CD14-positive monocyte (primary cell): ENCODE measurements at regions not wholly inside any gene's neighbourhood (a gene's known extent, or its start where the extent isn't known, plus 50 kb on each side); places are given as distances from the start of the nearest gene placed in this dataset.

Experiments used
- DNase-seq, 3 donors: peaks; one replicate each; pipeline ENCODE4 v3.0.0-alpha.2; 2011 to 2022
- H2AFZ ChIP-seq: 2 replicates; pipeline ENCODE4 v1.6.0; 2012; ENCODE audit warnings: mild to moderate bottlenecking, low read depth, low read length, inconsistent platforms; ENCODE audit not compliant: insufficient read depth, poor library complexity, severe bottlenecking
- H3K27ac ChIP-seq, 2 donors: 1 replicate in 1 of 2; 2 replicates in 1 of 2; pipeline ENCODE4 v1.5.1; 2012 to 2013; ENCODE audit warnings: low read length in 2 of 2, control low read depth in 1 of 2, inconsistent platforms in 1 of 2, low read depth in 1 of 2, mild to moderate bottlenecking in 1 of 2
- H3K27me3 ChIP-seq, 2 donors: one replicate each; pipeline versions ENCODE4 v1.6.0 to v1.6.1; 2011 to 2013; ENCODE audit warnings: low read length in 2 of 2; ENCODE audit not compliant: control insufficient read depth in 2 of 2, insufficient read depth in 2 of 2
- H3K36me3 ChIP-seq, 2 donors: replicated peaks in 1 of 2; 1 replicate in 1 of 2; 2 replicates in 1 of 2; pipeline versions ENCODE4 v1.5.1 to v1.6.1; 2012 to 2013; ENCODE audit warnings: low read length in 2 of 2, control low read depth in 1 of 2, inconsistent platforms in 1 of 2, mild to moderate bottlenecking in 1 of 2; ENCODE audit not compliant: insufficient read depth in 2 of 2, control insufficient read depth in 1 of 2
- H3K4me1 ChIP-seq, 2 donors: 1 replicate in 1 of 2; 2 replicates in 1 of 2; pipeline versions ENCODE4 v1.5.1 to v1.6.1; 2012 to 2013; ENCODE audit warnings: low read length in 2 of 2, control low read depth in 1 of 2, inconsistent platforms in 1 of 2, mild to moderate bottlenecking in 1 of 2, moderate library complexity in 1 of 2; ENCODE audit not compliant: insufficient read depth in 2 of 2, control insufficient read depth in 1 of 2
- H3K4me2 ChIP-seq: replicated peaks from 2 replicates; pipeline ENCODE3; 2012; ENCODE audit warnings: low read length, moderate library complexity, mild to moderate bottlenecking; ENCODE audit not compliant: poor library complexity, severe bottlenecking; ENCODE audit errors: extremely low read depth
- H3K4me3 ChIP-seq, 3 experiments: fragments of 200-600 bp in 1 of 3; sonication (generic) in 1 of 3; replicated peaks in 1 of 3; 1 replicate in 2 of 3; 2 replicates in 1 of 3; pipeline ENCODE4 v1.5.1; 2011 to 2013; ENCODE audit warnings: low read length in 3 of 3, mild to moderate bottlenecking in 3 of 3, control low read depth in 2 of 3, low read depth in 2 of 3, inconsistent platforms in 1 of 3, moderate library complexity in 1 of 3
- H3K79me2 ChIP-seq: 2 replicates; pipeline ENCODE4 v1.6.0; 2012; ENCODE audit warnings: mild to moderate bottlenecking, control low read depth, inconsistent platforms, low read length, moderate library complexity; ENCODE audit not compliant: insufficient read depth
- H3K9ac ChIP-seq: 2 replicates; pipeline ENCODE4 v1.6.0; 2017; ENCODE audit warnings: low read length, mild to moderate bottlenecking; ENCODE audit not compliant: insufficient read depth, poor library complexity, severe bottlenecking
- H3K9me3 ChIP-seq, 2 donors: replicated peaks in 1 of 2; 1 replicate in 1 of 2; 2 replicates in 1 of 2; pipeline versions ENCODE4 v1.5.1 to v1.6.1; 2012 to 2013; ENCODE audit warnings: low read length in 2 of 2, control low read depth in 1 of 2; ENCODE audit not compliant: control insufficient read depth in 1 of 2, insufficient read depth in 1 of 2
- H4K20me1 ChIP-seq: 2 replicates; pipeline ENCODE4 v1.6.0; 2012; ENCODE audit warnings: mild to moderate bottlenecking, low read length, control low read depth, moderate library complexity; ENCODE audit not compliant: insufficient read depth
- H3K27ac Mint-ChIP-seq, 7 donors: one replicate each; pipeline ENCODE4 v1.8.0; 2020; ENCODE audit warnings: mild to moderate bottlenecking in 7 of 7, mixed read lengths in 7 of 7, moderate library complexity in 6 of 7, inconsistent platforms in 2 of 7
- H3K27me3 Mint-ChIP-seq, 3 donors: one replicate each; pipeline ENCODE4 v1.8.0; 2021 to 2022; ENCODE audit warnings: low read depth in 3 of 3, mild to moderate bottlenecking in 3 of 3, mixed read lengths in 3 of 3, moderate library complexity in 3 of 3, inconsistent platforms in 1 of 3
- H3K36me3 Mint-ChIP-seq, 2 donors: one replicate each; pipeline ENCODE4 v1.8.0; 2020; ENCODE audit warnings: mixed read lengths in 2 of 2, inconsistent platforms in 1 of 2, mild to moderate bottlenecking in 1 of 2
- H3K4me1 Mint-ChIP-seq: one replicate; pipeline ENCODE4 v1.8.0; 2020; ENCODE audit warnings: mild to moderate bottlenecking, mixed read lengths
- H3K4me3 Mint-ChIP-seq, 2 donors: one replicate each; pipeline ENCODE4 v1.8.0; 2020; ENCODE audit warnings: mild to moderate bottlenecking in 2 of 2, mixed read lengths in 2 of 2, moderate library complexity in 1 of 2
- H3K9me3 Mint-ChIP-seq, 7 donors: one replicate each; pipeline ENCODE4 v1.8.0; 2020 to 2022; ENCODE audit warnings: mixed read lengths in 7 of 7, mild to moderate bottlenecking in 6 of 7, moderate library complexity in 6 of 7, inconsistent platforms in 2 of 7
- CTCF ChIP-seq: fragments of 200-600 bp; IDR thresholded peaks from one replicate; pipeline ENCODE4 v1.8.0; 2022; ENCODE audit warnings: antibody characterized with exemption, mild to moderate bottlenecking
- WGBS: methylation state at CpG from one replicate; pipeline ENCODE4 v1.1.5; 2013; ENCODE audit warnings: missing lambda C conversion rate; ENCODE audit not compliant: insufficient coverage; 5-methylcytosine and 5-hydroxymethylcytosine counted together
- intact Hi-C, 2 donors: fragments of 100-400 bp; cut with micrococcal nuclease; formaldehyde crosslinking; loops; one replicate each; pipeline versions ENCODE4 v1.15.0 to v1.15.1; 2023

- H3K4me3 Mint-ChIP-seq = peak overlapping the region in 1 of 2 donors; percentile 26
- H3K4me1 ChIP-seq = peaks cover 23 to 41% of the 10 kb centered on the region in 2 donors
- H3K4me2 ChIP-seq = peak overlapping the region; percentile 31
- intact Hi-C loops = loop anchor here in 1 of 2 donors (10.0 kb wide), 1 partner anchor 338 kb away; no protein-coding TSS in a partner anchor
- no peak for TF ChIP-seq CTCF
- no peaks in the 10 kb centered on the region for H3K27me3 Mint-ChIP-seq
- H3K79me2 ChIP-seq = peaks cover 3% of the 10 kb centered on the region
- peak overlapping the region; percentile 79 to 91 (median 87) for H3K27ac Mint-ChIP-seq
- peak overlapping the region in 1 of 3 experiments; percentile 28 for H3K4me3 ChIP-seq
- H2AFZ ChIP-seq = peak overlapping the region; percentile 8
- no peaks in the 10 kb centered on the region for H3K27me3 ChIP-seq
- WGBS = no CpG with 5 or more reads among the region's 1 CpG
- peaks cover 46% of the 10 kb centered on the region for H3K4me1 Mint-ChIP-seq
- H3K36me3 Mint-ChIP-seq = peaks cover 2 to 6% of the 10 kb centered on the region in 2 donors
- H3K36me3 ChIP-seq = no peaks in the 10 kb centered on the region
- no peak overlapping the region for H3K9ac ChIP-seq
- H3K27ac ChIP-seq = peak overlapping the region in 1 of 2 donors; percentile 78
- H3K9me3 ChIP-seq = peaks cover 0 to 4% of the 10 kb centered on the region in 2 donors
- DNase-seq = peak; percentile 67 to 82 (median 78)
- H4K20me1 ChIP-seq = no peaks in the 10 kb centered on the region
- H3K9me3 Mint-ChIP-seq = peaks cover 6 to 13% (median 10%) of the 10 kb centered on the region in 7 donors
Measured at GRCh38 chr14:85943192-85943591, 413.2 kb downstream of the FLRT2 start.

GRCh38 chr14:85934886-85935254 lies 404.9 kb downstream of the FLRT2 start:
- H3K4me3 ChIP-seq = peak overlapping the region; percentile 63 to 100 (median 89)

More at GRCh38 chr14:85934886-85935254, 404.9 kb downstream of the FLRT2 start:
- Histone ChIP-seq H3K79me2 (peaks cover 3% of the 10 kb centered on the region), H3K9me3 (peaks cover 4 to 9% of the 10 kb centered on the region in 2 donors), H3K4me1 (peaks cover 10 to 15% of the 10 kb centered on the region in 2 donors), H3K36me3 (no peaks in the 10 kb centered on the region), H2AFZ (peak overlapping the region; percentile 85), H3K4me2 (peak overlapping the region; percentile 76), H3K27me3 (no peaks in the 10 kb centered on the region), H4K20me1 (no peaks in the 10 kb centered on the region), H3K27ac (peak overlapping the region; percentile 68 to 97), H3K9ac (peak overlapping the region; percentile 80)
- peak overlapping the region; percentile 94 to 98 (median 98) for H3K27ac Mint-ChIP-seq
- peak overlapping the region; percentile 92 to 99 for H3K4me3 Mint-ChIP-seq
- DNase-seq = peak; percentile 16 to 51 (median 42)
- H3K9me3 Mint-ChIP-seq = peaks cover 16 to 24% (median 19%) of the 10 kb centered on the region in 7 donors
- intact Hi-C loops = no loop called here
- TF ChIP-seq CTCF = no peak
- 0% methylated on average over 2 of the region's 3 CpGs for WGBS
- no peaks in the 10 kb centered on the region for H3K27me3 Mint-ChIP-seq
- H3K4me1 Mint-ChIP-seq = peaks cover 14% of the 10 kb centered on the region
- H3K36me3 Mint-ChIP-seq = peaks cover 5 to 10% of the 10 kb centered on the region in 2 donors
